ENCODE measurements at regions not wholly inside any gene's neighbourhood (a gene's known extent, or its start where the extent isn't known, plus 50 kb on each side); places are given as distances from the start of the nearest gene placed in this dataset.
A peak's percentile ranks its signal among the peaks of the same experiment; 100 is the strongest.

GRCh38 chrX:130984782-130985181 lies 73.4 kb upstream of the ARHGAP36 start:
- H2AFZ ChIP-seq (ENCODE audit: low read length) = no peak overlapping the region
- BruUV-seq (replicated peaks) = no TSS peak
- intact Hi-C loops (cut with micrococcal nuclease) = no loop called here
- H3K9me3 ChIP-seq (ENCODE audit: low read length) = no peaks in the 10 kb centered on the region
- no peaks in the 10 kb centered on the region for H3K79me2 ChIP-seq (ENCODE audit: low read length)
- no peaks in the 10 kb centered on the region for H3K9me2 ChIP-seq (replicated peaks; ENCODE audit: low read length)
- H3K9ac ChIP-seq (ENCODE audit: low read length) = no peak overlapping the region
- no peak overlapping the region for H3K4me2 ChIP-seq (ENCODE audit: low read length)
- no peaks in the 10 kb centered on the region for H3K27me3 ChIP-seq (ENCODE audit: low read length)
- TF ChIP-seq EZH2phosphoT487 (IDR thresholded peaks at IDR 0.05; ENCODE audit: borderline replicate concordance, low read length) (no peak), EZH2 (IDR thresholded peaks at IDR 0.05; ENCODE audit: low read length, unreplicated experiment) (no peak), CTCF (conservative IDR thresholded peaks at IDR 0.05; ENCODE audit: low read depth, low read length) (no peak)
- DNase-seq (peak; percentile 2), ATAC-seq (no peak)
- no peaks in the 10 kb centered on the region for H3K4me1 ChIP-seq (ENCODE audit: insufficient read depth, low read length)
- no peaks in the 10 kb centered on the region for H3K36me3 ChIP-seq (ENCODE audit: low read depth, low read length)
- H3K4me3 ChIP-seq (ENCODE audit: low read length) = no peak overlapping the region
- no peaks in the 10 kb centered on the region for H3F3A ChIP-seq (ENCODE audit: low read length, unreplicated experiment)
- H4K20me1 ChIP-seq (ENCODE audit: low read length) = no peaks in the 10 kb centered on the region
- ChIA-PET CTCF (no interaction called here), POLR2A (ENCODE audit: unreplicated experiment) (no interaction called here)
- H3K27ac ChIP-seq (ENCODE audit: low read length) = no peak overlapping the region

GRCh38 chrX:130987241-130987640 lies 70.9 kb upstream of the ARHGAP36 start:
- H3F3A ChIP-seq (ENCODE audit: low read length, unreplicated experiment) = no peaks in the 10 kb centered on the region
- TF ChIP-seq EZH2phosphoT487 (IDR thresholded peaks at IDR 0.05; ENCODE audit: borderline replicate concordance, low read length) = no peak
- no peak for TF ChIP-seq EZH2 (IDR thresholded peaks at IDR 0.05; ENCODE audit: low read length, unreplicated experiment)
- TF ChIP-seq CTCF (conservative IDR thresholded peaks at IDR 0.05; ENCODE audit: low read depth, low read length) = no peak
- ChIA-PET CTCF (no interaction called here), POLR2A (ENCODE audit: unreplicated experiment) (no interaction called here)
- no TSS peak for BruUV-seq (replicated peaks)
- no peaks in the 10 kb centered on the region for H3K9me2 ChIP-seq (replicated peaks; ENCODE audit: low read length)
- H3K9ac ChIP-seq (ENCODE audit: low read length) = no peak overlapping the region
- no peak overlapping the region for H3K4me3 ChIP-seq (ENCODE audit: low read length)
- H3K4me2 ChIP-seq (ENCODE audit: low read length) = no peak overlapping the region
- H2AFZ ChIP-seq (ENCODE audit: low read length) = no peak overlapping the region
- no peaks in the 10 kb centered on the region for H3K27me3 ChIP-seq (ENCODE audit: low read length)
- H3K27ac ChIP-seq (ENCODE audit: low read length) = no peak overlapping the region
- intact Hi-C loops (cut with micrococcal nuclease) = no loop called here
- H3K4me1 ChIP-seq (ENCODE audit: insufficient read depth, low read length) = no peaks in the 10 kb centered on the region
- DNase-seq (no peak), ATAC-seq (no peak)
- no peaks in the 10 kb centered on the region for H4K20me1 ChIP-seq (ENCODE audit: low read length)
- H3K36me3 ChIP-seq (ENCODE audit: low read depth, low read length) = no peaks in the 10 kb centered on the region
- no peaks in the 10 kb centered on the region for H3K79me2 ChIP-seq (ENCODE audit: low read length)
- H3K9me3 ChIP-seq (ENCODE audit: low read length) = no peaks in the 10 kb centered on the region

GRCh38 chrX:130990723-130991122 lies 67.4 kb upstream of the ARHGAP36 start:
- no peak overlapping the region for H3K27ac ChIP-seq (ENCODE audit: low read length)
- H3K79me2 ChIP-seq (ENCODE audit: low read length) = no peaks in the 10 kb centered on the region
- no peaks in the 10 kb centered on the region for H3F3A ChIP-seq (ENCODE audit: low read length, unreplicated experiment)
- H3K4me3 ChIP-seq (ENCODE audit: low read length) = no peak overlapping the region
- no TSS peak for BruUV-seq (replicated peaks)
- peaks cover 3% of the 10 kb centered on the region; the same call in 1 of the 2 replicates for H3K27me3 ChIP-seq (ENCODE audit: low read length)
- CTCF ChIA-PET = no interaction called here
- POLR2A ChIA-PET (ENCODE audit: unreplicated experiment) = no interaction called here
- H3K9me2 ChIP-seq (replicated peaks; ENCODE audit: low read length) = no peaks in the 10 kb centered on the region
- H3K9me3 ChIP-seq (ENCODE audit: low read length) = no peaks in the 10 kb centered on the region
- intact Hi-C loops (cut with micrococcal nuclease) = no loop called here
- no peaks in the 10 kb centered on the region for H3K36me3 ChIP-seq (ENCODE audit: low read depth, low read length)
- no peak for TF ChIP-seq EZH2 (IDR thresholded peaks at IDR 0.05; ENCODE audit: low read length, unreplicated experiment)
- no peak overlapping the region for H2AFZ ChIP-seq (ENCODE audit: low read length)
- no peak overlapping the region for H3K9ac ChIP-seq (ENCODE audit: low read length)
- no peaks in the 10 kb centered on the region for H4K20me1 ChIP-seq (ENCODE audit: low read length)
- no peaks in the 10 kb centered on the region for H3K4me1 ChIP-seq (ENCODE audit: insufficient read depth, low read length)
- DNase-seq = no peak
- no peak overlapping the region for H3K4me2 ChIP-seq (ENCODE audit: low read length)
- no peak for ATAC-seq

Data from PC-3 (cell line).